ENCODE measurements at regions not wholly inside any gene's neighbourhood (a gene's known extent, or its start where the extent isn't known, plus 50 kb on each side); places are given as distances from the start of the nearest gene placed in this dataset.
"Not testable (repeated sequence)": the region's sequence is repeated elsewhere in the genome, so short reads cannot be mapped to it uniquely, and the experiment has no call there.

DNA sequence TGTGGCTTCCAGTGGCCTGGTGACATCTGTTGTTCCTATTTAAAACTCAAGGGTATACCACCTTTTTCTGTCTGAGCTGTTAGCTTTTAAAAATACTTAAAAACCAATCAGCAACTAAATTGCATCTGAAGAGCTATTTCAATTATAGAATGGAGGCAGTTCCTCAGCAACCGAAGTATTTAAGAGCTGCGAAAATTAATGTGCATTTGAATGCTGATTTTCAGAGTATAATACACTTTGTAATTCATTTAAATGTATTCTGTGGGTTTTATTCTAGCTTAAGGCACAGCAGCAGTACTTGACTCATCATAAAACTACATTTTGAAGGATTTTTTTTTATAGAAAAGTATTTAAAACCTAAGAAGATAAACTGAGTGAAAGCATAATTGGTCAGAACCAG, 404.9 kb upstream of the PRKCQ start:
- no peak for TF ChIP-seq CTCF (IDR thresholded peaks at IDR 0.05; ENCODE audit: low read depth, low read length)

GRCh38 chr10:6984016-6984415, 403.9 kb upstream of the PRKCQ start:
- H3K4me3 ChIP-seq (ENCODE audit: low read depth, low read length) = not testable (repeated sequence)

More for the DNA sequence above, 404.9 kb upstream of the PRKCQ start:
- H3K4me3 ChIP-seq (ENCODE audit: low read depth, low read length) = no peak overlapping the region

GRCh38 chr10:6980353-6980752, 400.3 kb upstream of the PRKCQ start:
- H3K4me3 ChIP-seq (ENCODE audit: low read depth, low read length) = no peak overlapping the region
- no peak for TF ChIP-seq CTCF (IDR thresholded peaks at IDR 0.05; ENCODE audit: low read depth, low read length)

DNA sequence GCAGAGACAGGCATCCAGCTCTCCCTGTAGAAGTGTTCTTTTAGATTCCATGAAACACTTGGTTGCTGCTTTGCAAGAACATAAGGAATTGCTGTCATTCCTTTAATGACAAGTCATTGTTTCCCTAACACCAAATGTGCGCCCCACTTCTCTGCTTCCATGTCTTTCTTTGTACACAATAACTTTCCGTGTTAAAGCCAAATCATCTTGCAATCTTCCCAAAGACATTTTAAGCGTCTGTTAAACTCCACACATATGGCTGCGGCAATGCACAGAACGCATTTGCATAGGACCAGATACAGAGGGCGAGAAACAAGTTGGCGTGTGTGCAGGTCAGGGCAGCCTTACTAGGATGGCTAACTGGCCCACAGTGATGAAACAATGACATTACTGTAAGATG, 399.3 kb upstream of the PRKCQ start:
- no peak overlapping the region for H3K4me3 ChIP-seq (ENCODE audit: low read depth, low read length)
- no peak for TF ChIP-seq CTCF (IDR thresholded peaks at IDR 0.05; ENCODE audit: low read depth, low read length)

DNA sequence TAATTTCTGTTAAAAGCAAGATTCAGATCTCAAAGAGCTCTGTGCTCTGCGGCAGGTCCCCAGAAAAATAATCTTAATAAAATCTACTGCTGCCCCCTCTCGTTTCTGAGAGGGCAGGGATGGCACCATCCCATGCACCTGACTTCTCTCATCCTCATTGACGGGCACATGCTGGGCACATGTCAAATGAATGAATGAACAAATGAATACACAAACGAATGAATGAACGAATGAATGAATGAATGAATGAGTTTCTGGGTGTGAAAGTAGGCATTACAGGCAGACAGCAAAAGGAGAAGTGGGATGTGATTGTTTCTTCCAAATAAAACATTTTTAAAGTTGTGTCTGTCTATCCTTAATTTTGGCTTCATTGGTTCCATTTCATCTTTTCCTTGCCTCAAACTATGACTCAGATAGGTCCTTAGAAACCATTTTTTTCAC, 398.1 kb upstream of the PRKCQ start:
- TF ChIP-seq CTCF (IDR thresholded peaks at IDR 0.05; ENCODE audit: low read depth, low read length) = no peak; the same call in 1 of the 2 replicates
- H3K4me3 ChIP-seq (ENCODE audit: low read depth, low read length) = no peak overlapping the region

GRCh38 chr10:6977398-6978186, 397.5 kb upstream of the PRKCQ start:
- no peak overlapping the region for H3K4me3 ChIP-seq (ENCODE audit: low read depth, low read length)
- no peak for TF ChIP-seq CTCF (IDR thresholded peaks at IDR 0.05; ENCODE audit: low read depth, low read length)

GRCh38 chr10:6973899-6974298, 393.8 kb upstream of the PRKCQ start:
- H3K4me3 ChIP-seq (ENCODE audit: low read depth, low read length) = no peak overlapping the region
- no peak for TF ChIP-seq CTCF (IDR thresholded peaks at IDR 0.05; ENCODE audit: low read depth, low read length)

DNA sequence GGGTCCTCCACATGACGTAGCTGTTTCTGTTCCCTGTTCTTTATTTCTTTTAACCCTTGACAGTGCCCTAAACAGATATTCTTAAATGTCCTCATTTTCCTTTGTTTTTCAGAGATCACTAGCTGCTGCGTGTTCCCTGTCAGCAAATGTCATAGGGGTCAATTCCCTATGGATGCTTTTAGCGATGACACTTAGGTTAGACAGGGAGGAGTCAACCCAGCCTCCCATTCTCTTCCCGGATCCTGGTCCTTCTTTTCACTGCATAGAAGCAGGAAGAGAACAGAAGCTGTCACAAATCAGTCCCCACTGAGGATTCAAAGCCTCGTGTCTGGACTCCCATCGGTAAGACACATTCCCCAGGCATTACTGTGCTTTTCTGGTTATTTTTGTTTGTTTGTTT, 392.1 kb upstream of the PRKCQ start:
- no peak for TF ChIP-seq CTCF (IDR thresholded peaks at IDR 0.05; ENCODE audit: low read depth, low read length)
- H3K4me3 ChIP-seq (ENCODE audit: low read depth, low read length) = no peak overlapping the region

All from WI38 (cell line).